HG03159 (cell line): ENCODE measurements at regions not wholly inside any gene's neighbourhood (a gene's known extent, or its start where the extent isn't known, plus 50 kb on each side); places are given as distances from the start of the nearest gene placed in this dataset.

Source experiments
- ATAC-seq: cut with Tn5 transposase; IDR thresholded peaks from one replicate; pipeline ENCODE4 v1.9.1; 2021; ENCODE audit warnings: mild to moderate bottlenecking, moderate library complexity; ENCODE audit not compliant: unreplicated experiment

GRCh38 chr7:50174948-50175347 is 81.9 kb upstream of the ZPBP start:
- ATAC-seq = no peak

DNA sequence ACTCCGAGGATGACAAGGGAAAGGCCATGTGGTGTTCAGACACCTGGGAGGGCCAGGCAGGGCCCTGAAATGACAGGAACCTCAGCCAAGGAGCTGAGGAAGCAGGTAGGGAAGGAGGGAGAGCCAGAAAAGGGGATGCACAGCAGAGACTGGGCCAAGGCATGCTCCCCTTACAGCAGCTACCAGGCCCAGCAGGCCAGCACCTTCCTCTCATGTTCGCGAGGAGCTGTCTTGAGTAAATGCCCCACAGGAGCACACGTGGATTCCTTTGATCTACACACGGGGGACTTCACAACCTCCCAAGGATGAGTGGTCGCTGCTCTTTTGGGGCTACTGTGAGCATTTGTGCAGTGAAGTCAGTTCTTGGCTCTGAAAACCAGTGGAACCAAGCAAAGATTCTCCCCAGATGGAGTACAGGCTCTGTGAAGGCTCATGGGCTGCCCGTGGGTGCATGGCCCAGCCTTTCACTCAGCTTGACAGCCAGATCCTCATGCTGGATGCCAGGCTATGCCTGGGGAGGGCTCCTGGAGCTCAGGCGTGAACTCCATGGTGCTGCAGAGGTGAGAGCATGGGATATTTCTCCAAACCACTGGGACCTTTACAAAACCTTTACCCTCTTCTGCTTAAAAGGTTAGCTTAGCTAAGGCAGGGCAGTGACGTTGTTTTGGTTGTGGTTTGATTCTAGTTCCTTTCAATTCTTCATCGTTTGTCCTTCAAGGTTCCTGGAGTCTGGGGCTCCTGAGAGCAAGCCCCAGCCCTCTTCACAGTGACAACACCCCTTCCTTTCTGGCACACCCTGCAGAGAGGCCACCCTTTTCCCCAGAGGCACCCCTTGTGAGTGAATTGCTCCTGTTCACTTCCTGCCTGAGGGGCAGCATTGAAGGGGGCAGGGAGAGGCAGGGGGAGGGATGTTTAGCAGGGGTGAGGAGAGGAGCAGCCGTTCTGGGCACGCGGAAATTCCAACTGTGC is 74.2 kb upstream of the ZPBP start:
- ATAC-seq = no peak

DNA sequence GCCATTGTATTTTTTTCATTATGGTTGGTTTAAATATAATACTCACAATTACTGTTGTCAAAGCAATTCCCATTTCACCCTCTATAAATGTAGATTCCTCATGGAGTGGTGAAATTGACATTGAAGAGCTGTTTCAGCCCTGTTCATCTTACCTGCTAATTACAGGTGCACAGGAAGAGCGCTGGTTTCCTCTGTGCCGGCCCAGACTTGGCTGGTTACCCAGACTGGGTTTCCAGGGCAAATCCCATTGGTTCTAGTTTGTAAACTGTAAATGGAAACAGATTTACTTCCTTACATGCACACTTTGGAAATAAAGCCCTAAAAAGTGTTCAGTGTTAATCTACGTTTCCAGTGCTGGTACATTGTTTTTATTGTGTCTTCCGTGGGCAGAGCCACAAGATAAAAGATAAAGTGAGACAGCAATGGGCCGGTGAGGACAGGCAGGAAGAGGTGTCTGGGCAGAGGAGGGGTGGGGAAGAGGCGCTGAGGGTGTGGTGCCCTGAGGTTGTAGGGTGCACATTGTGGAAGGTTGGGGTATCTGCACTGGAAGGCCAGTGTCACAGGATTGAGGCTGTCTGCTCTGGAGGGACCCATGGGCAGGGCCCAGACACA is 71.6 kb upstream of the ZPBP start:
- ATAC-seq = no peak

- no peak for ATAC-seq
Observed at GRCh38 chr7:50160206-50160605, 67.2 kb upstream of the ZPBP start.

DNA sequence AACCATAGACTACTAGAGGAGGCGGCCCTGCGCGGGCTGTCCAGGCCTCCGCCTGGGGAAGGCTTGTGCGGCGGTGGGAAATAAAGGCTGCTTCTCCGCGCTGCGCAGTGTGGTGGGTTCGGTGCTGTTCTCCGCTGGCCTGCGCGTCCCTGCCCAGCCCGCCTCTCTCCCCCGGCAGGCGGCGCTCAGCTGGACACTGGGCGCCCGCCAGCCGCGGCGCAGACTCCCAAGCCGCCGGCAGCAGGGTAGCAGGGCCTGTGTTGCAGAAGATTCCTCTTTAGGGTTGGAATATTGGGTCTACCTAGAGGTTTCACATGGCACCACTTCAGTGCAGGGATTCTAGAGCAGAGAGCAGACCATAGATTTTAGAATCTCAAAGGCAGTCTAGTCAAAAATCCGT is 66.1 kb upstream of the ZPBP start:
- no peak for ATAC-seq

DNA sequence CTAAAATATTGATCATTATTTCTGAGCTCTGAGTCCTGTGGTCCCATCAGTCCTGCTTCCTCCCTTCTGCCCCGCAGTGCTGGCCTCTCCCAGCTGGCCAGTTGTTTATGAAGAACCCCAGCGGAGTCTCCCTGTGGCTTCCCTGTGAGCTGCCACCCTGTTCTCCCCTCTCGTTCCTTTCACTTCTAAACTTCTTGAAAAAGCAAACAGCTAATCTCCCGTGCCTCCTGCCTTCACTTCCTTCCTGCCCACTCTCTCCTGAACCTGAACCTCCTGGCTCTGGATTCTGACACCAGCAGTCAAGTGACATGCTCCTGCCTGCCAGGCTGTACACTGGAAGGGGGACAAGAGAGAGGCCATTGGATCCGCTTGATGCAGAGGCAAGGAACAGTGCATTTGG is 63.7 kb upstream of the ZPBP start:
- no peak for ATAC-seq

GRCh38 chr7:50156163-50156562 is 63.1 kb upstream of the ZPBP start:
- no peak for ATAC-seq

DNA sequence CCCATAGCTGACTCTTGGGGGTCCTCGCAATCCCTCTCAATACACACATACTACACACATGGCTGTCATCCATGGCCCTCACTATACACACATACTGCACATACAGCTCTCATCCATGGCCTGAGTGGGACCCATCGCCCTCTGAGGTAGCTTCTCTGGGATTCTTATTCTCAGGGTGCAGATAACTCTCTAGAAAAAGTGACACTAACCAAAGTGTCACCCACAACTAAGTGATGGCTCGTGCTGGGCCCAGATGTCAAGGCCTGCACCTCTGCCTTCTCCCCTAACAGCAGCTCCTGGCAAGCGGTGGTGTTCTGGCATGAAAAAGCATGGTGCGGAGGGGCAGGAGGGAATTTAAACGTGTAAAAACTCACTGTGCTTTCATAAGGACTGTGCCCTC is 62.7 kb upstream of the ZPBP start:
- no peak for ATAC-seq

DNA sequence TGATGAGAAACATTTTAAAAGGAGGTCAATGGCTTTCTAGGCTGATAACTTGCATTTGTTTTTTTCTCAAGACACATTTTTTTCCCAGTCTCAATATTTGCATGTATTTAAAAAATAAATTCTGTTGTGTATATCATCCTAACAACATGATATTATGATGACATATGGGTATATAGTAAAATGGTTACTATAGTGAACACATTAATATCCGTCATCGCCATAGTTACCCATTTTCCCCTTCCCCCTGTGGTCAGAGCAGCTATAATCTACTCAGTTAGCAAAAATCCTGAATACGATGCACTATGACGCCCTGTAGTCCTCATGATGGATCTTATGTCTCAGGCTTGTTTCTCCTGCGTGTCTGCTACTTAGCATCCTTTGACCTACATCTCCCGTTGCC is 60.9 kb upstream of the ZPBP start:
- ATAC-seq = no peak

GRCh38 chr7:50153148-50153547 is 60.1 kb upstream of the ZPBP start:
- ATAC-seq = no peak

- no peak for ATAC-seq
Observed at GRCh38 chr7:50152486-50152885, 59.4 kb upstream of the ZPBP start.

- ATAC-seq = no peak
Observed at GRCh38 chr7:50151661-50152060, 58.6 kb upstream of the ZPBP start.

DNA sequence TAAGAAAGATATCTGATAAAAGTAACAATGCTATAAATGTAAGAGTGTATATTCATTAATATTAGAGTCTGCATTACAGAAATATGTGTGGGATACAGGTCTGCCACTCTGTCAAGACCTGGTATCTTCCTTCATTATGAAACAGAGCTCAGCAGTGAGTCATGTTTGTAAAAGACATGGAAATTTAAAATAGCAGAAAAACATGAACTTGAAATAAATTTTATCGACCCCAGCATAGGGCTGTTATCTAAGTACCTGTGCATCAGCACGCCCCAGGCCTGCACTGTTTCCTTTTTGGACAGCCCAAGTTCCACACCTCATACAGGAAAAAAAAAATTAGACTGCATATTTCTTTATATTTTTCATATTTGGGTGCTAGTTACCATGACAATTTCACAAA is 58.0 kb upstream of the ZPBP start:
- ATAC-seq = no peak

GRCh38 chr7:50149369-50149768 is 56.3 kb upstream of the ZPBP start:
- no peak for ATAC-seq

DNA sequence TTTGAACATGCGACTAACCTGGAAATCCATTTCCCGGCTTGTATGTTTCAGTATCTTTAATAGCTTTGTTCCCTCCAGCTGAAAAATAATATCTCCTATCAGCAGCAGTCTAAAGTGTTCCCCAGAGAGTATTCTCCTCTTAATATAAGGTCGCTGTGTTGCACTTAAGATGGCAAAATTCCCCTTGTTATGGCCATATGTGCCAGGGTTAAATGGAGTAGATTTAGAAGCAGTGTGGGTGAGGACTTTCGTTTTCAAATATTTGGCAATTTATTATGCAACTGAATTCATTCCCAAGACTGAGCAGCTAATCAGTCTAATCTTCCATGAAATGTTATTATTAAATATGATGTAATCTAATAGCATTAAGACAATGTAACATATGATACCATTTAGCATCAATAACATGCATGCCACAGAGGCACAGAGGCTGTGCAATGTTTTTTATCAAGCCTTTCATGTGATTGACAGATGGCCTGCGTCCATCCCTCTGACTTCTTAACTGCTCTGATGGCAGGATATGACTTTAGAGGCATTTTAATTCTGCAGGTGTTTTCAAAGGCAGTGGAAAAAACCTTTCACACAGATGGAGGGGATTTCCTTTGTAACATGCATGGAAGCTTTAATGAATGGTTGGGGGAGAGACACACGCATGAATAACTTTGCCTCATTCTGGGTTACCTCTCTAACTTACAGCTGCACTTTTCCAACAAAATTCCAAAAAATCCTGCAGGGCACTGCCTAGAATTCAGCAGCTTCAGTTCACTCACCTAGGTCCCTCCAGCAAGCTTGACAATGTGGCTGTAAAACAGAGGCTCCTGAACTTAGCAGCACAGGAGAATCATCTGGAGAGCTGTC is 55.1 kb upstream of the ZPBP start:
- peak; percentile 43 for ATAC-seq

DNA sequence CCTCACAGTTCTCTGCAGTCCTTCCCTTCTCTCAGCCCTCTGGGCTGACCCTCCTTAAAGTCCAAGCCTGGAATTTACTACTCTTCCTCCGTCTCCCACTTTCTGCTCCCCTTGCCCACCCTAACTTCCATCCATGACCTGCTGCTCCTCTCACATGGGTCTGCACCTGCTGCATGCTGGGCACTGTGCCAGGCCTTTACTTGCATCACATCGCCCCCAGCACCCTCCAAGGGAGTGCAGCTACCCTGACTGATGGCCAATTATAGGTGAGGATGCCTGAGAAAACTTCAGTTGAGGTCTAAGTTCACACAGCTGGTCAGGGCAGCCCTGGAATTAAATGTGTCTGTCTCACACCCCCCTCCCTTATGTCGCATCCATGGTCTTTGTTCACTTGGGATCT is 53.6 kb upstream of the ZPBP start:
- ATAC-seq = no peak

- ATAC-seq = peak; percentile 44
Observed at GRCh38 chr7:50145801-50146338, 52.8 kb upstream of the ZPBP start.

DNA sequence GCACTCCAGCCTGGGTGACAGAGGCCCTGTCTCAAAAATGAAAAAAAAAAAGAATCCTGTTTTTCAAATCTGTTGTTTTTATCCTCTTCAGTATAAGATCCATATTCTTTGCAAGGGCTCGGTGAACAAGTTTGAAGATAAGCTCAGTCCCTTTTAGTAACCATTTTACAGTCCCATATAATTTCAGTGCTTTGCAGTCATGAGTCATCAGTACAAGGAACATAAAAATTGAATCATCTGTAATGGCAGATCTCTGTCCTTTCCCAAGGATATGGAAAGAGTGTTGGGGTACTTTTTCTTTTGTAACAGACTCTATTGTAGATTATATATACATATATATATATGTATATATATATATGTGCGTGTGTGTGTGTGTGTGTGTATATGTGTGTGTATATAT is 52.2 kb upstream of the ZPBP start:
- ATAC-seq = no peak
